MM.1S (cell line): ENCODE measurements at regions not wholly inside any gene's neighbourhood (a gene's known extent, or its start where the extent isn't known, plus 50 kb on each side); places are given as distances from the start of the nearest gene placed in this dataset.

Source experiments
- DNase-seq: peaks from one replicate; pipeline ENCODE4 v3.0.0-alpha.2; 2015
- H2AFZ ChIP-seq: fragments of 300-600 bp; sonication (generic); 2 replicates; pipeline ENCODE4 v1.6.0; 2016; ENCODE audit warnings: antibody characterized with exemption, low read length
- H3F3A ChIP-seq: fragments of 300-600 bp; sonication (generic); 2 replicates; pipeline ENCODE4 v1.6.1; 2016; ENCODE audit warnings: mild to moderate bottlenecking, antibody characterized with exemption, low read length, moderate library complexity, mixed read lengths; ENCODE audit not compliant: insufficient read depth
- H3K27ac ChIP-seq: fragments of 300-600 bp; sonication (generic); 2 replicates; pipeline ENCODE4 v1.5.1; 2016; ENCODE audit warnings: mild to moderate bottlenecking, low read length
- H3K27me3 ChIP-seq: fragments of 300-600 bp; sonication (generic); replicated peaks from 2 replicates; pipeline ENCODE4 v1.6.0; 2016; ENCODE audit warnings: low read length; ENCODE audit not compliant: insufficient read depth
- H3K36me3 ChIP-seq: fragments of 300-600 bp; sonication (generic); replicated peaks from 2 replicates; pipeline ENCODE4 v1.6.1; 2016; ENCODE audit warnings: mild to moderate bottlenecking, low read length, mixed read lengths; ENCODE audit not compliant: insufficient read depth
- H3K4me1 ChIP-seq: fragments of 300-600 bp; sonication (generic); 2 replicates; pipeline ENCODE4 v1.6.1; 2016; ENCODE audit warnings: low read length, mixed read lengths
- H3K4me2 ChIP-seq: fragments of 300-600 bp; sonication (generic); 2 replicates; pipeline ENCODE4 v1.6.0; 2016; ENCODE audit warnings: low read depth, low read length
- H3K4me3 ChIP-seq: fragments of 300-600 bp; sonication (generic); 2 replicates; pipeline ENCODE4 v1.5.1; 2016; ENCODE audit warnings: low read length, mixed read lengths
- H3K79me2 ChIP-seq: fragments of 300-600 bp; sonication (generic); 2 replicates; pipeline ENCODE4 v1.6.1; 2016; ENCODE audit warnings: mixed run types, low read length, mixed read lengths
- H3K9ac ChIP-seq: fragments of 300-600 bp; sonication (generic); 2 replicates; pipeline ENCODE4 v1.6.1; 2016; ENCODE audit warnings: low read length, mixed read lengths
- H3K9me2 ChIP-seq: fragments of 300-600 bp; sonication (generic); replicated peaks from 2 replicates; pipeline ENCODE4 v1.6.1; 2016; ENCODE audit warnings: mild to moderate bottlenecking, low read length, mixed read lengths; ENCODE audit not compliant: insufficient read depth
- H3K9me3 ChIP-seq: fragments of 300-600 bp; sonication (generic); replicated peaks from 2 replicates; pipeline ENCODE4 v1.6.1; 2016; ENCODE audit warnings: mild to moderate bottlenecking, low read length, mixed read lengths; ENCODE audit not compliant: insufficient read depth
- H4K20me1 ChIP-seq: fragments of 300-600 bp; sonication (generic); 2 replicates; pipeline ENCODE4 v1.6.1; 2016; ENCODE audit warnings: mild to moderate bottlenecking, low read length, moderate library complexity, mixed read lengths; ENCODE audit not compliant: insufficient read depth
- CTCF ChIP-seq: fragments of 300-600 bp; sonication (generic); IDR thresholded peaks from 2 replicates; pipeline ENCODE4 v1.5.1; 2016; ENCODE audit warnings: antibody characterized with exemption, low read length, mixed read lengths
- EZH2 ChIP-seq: fragments of 300-600 bp; sonication (generic); optimal IDR thresholded peaks from 2 replicates; pipeline ENCODE3; 2017; ENCODE audit warnings: low read depth, mild to moderate bottlenecking, antibody characterized with exemption, low read length, mixed read lengths
- EZH2phosphoT487 ChIP-seq: fragments of 300-600 bp; sonication (generic); IDR thresholded peaks from 2 replicates; pipeline ENCODE4 v1.6.1; 2018; ENCODE audit warnings: antibody characterized with exemption, low read length

- Histone ChIP-seq H2AFZ (no peak overlapping the region), H3K4me1 (no peaks in the 10 kb centered on the region), H3K27ac (no peak overlapping the region), H3K36me3 (no peaks in the 10 kb centered on the region), H3K9ac (no peak overlapping the region), H3K9me3 (no peaks in the 10 kb centered on the region), H3K4me2 (no peak overlapping the region), H3K9me2 (no peaks in the 10 kb centered on the region), H3K27me3 (no peaks in the 10 kb centered on the region), H3K79me2 (no peaks in the 10 kb centered on the region), H3F3A (no peaks in the 10 kb centered on the region), H4K20me1 (no peaks in the 10 kb centered on the region), H3K4me3 (no peak overlapping the region)
- TF ChIP-seq CTCF (no peak), EZH2phosphoT487 (no peak), EZH2 (no peak)
- DNase-seq = no peak
These were observed 61.1 kb upstream of the NMUR2 start for GRCh38 chr5:152466085-152466745.

- Histone ChIP-seq H3K79me2 (no peaks in the 10 kb centered on the region), H3K4me3 (no peak overlapping the region), H3F3A (no peaks in the 10 kb centered on the region), H4K20me1 (no peaks in the 10 kb centered on the region), H3K9me2 (no peaks in the 10 kb centered on the region), H3K36me3 (no peaks in the 10 kb centered on the region), H3K4me2 (no peak overlapping the region), H3K4me1 (no peaks in the 10 kb centered on the region), H3K9ac (no peak overlapping the region), H3K27ac (no peak overlapping the region), H3K27me3 (no peaks in the 10 kb centered on the region), H2AFZ (no peak overlapping the region), H3K9me3 (no peaks in the 10 kb centered on the region)
- no peak for TF ChIP-seq EZH2phosphoT487
- no peak for TF ChIP-seq EZH2
- TF ChIP-seq CTCF = no peak
- DNase-seq = no peak
These were observed 65.1 kb upstream of the NMUR2 start for GRCh38 chr5:152470167-152470566.

DNA sequence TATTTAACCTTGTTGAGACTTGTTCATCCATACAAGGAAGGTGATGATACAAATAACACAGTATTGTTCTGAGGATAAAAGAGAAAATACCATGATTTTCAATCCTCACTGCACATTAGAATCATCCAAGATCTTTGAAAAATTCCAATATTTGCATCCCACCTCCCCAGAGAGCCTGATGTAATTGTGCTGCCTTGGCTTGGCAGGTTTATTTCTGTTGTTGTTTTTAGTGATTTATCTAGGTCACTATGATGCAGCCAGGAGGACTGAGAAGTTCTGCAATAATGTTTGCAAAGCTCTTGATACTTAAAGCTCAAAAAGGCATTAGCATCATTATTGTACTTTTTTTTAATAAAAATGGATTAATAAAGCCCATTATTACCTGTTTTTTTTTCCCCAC, 67.0 kb upstream of the NMUR2 start:
- TF ChIP-seq EZH2 (no peak), EZH2phosphoT487 (no peak), CTCF (no peak)
- no peaks in the 10 kb centered on the region for H4K20me1 ChIP-seq
- H3K9me3 ChIP-seq = no peaks in the 10 kb centered on the region
- no peaks in the 10 kb centered on the region for H3F3A ChIP-seq
- no peak overlapping the region for H3K4me2 ChIP-seq
- no peaks in the 10 kb centered on the region for H3K27me3 ChIP-seq
- no peak overlapping the region for H3K4me3 ChIP-seq
- no peaks in the 10 kb centered on the region for H3K9me2 ChIP-seq
- no peaks in the 10 kb centered on the region for H3K79me2 ChIP-seq
- H2AFZ ChIP-seq = no peak overlapping the region
- no peak overlapping the region for H3K27ac ChIP-seq
- H3K4me1 ChIP-seq = no peaks in the 10 kb centered on the region
- no peaks in the 10 kb centered on the region for H3K36me3 ChIP-seq
- DNase-seq = no peak
- H3K9ac ChIP-seq = no peak overlapping the region
